ENCODE measurements at regions not wholly inside any gene's neighbourhood (a gene's known extent, or its start where the extent isn't known, plus 50 kb on each side); places are given as distances from the start of the nearest gene placed in this dataset.

DNA sequence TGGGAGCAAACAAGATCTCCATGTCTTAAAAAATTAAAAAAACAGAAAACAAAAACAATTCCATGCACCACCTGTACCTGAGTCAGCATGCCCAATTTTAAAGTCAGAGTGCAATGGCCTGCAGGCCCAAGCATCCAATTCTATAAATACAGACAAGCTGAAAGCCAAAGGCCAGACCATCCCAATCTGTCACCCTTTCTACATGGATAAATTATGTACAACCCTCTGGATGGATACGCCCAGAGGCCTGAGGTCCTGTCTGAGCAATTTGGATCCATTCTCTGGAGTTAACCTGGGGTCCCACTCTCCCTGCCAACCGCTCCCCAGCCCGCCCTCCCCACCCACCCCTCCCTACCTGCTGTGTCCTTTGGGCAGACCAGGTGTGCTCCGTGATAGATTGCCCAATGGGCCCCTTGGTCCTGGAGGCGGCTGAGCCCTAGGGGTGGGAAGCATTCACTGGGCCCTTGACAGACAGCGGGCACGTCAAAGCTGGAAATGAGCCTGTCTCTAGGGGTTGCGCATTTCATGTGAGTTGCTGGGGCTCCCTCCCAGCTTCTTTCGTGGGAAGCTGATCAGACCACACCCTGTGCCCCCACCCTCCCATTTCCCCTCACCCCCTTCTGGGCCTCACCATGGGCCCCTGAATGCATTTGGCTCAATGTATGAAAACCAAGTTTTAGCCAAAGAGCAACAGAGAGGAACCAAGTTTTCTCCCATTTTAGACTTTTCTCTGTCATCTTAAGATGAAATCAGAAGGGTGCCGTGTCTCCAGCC lies 171.3 kb downstream of the BCL11B start:
- Histone ChIP-seq H3K9me3 (ENCODE audit: low read depth, low read length) (no peaks in the 10 kb centered on the region), H3K27me3 (ENCODE audit: insufficient read depth, low read length) (no peaks in the 10 kb centered on the region), H3K4me3 (ENCODE audit: low read length) (no peak overlapping the region), H3K4me1 (ENCODE audit: insufficient read depth, low read length) (no peaks in the 10 kb centered on the region)

DNA sequence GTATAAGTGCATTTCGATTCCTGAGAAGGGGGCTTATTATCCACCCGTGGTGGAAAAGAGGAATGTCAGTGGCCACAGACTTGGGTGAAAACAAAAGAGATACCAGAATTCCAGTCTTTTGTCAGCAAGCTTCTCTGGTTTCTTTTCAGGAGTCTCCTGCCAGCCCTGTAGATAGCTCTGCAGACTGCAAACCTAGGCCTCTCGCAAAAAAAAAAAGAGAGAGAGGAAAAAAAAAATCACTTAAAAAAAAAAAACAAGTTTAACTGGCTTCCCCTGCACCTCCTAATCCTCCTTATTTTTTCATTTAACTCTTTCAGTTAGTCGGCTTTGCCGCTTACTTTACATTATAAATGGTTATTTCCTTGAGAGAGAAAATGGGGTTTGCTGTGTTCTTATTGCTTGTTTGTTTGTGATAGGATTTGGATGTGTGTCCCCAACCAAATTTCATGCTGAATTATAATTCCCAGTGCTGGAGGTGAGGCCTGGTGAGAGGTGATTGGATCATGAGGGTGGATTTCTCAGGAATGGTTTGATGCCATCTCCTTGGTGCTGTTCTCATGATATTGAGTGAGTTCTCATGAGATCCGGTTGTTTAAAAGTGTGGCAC lies 170.0 kb downstream of the BCL11B start:
- Histone ChIP-seq H3K4me1 (ENCODE audit: insufficient read depth, low read length) (no peaks in the 10 kb centered on the region), H3K4me3 (ENCODE audit: low read length) (no peak overlapping the region), H3K27me3 (ENCODE audit: insufficient read depth, low read length) (no peaks in the 10 kb centered on the region), H3K9me3 (ENCODE audit: low read depth, low read length) (no peaks in the 10 kb centered on the region)

DNA sequence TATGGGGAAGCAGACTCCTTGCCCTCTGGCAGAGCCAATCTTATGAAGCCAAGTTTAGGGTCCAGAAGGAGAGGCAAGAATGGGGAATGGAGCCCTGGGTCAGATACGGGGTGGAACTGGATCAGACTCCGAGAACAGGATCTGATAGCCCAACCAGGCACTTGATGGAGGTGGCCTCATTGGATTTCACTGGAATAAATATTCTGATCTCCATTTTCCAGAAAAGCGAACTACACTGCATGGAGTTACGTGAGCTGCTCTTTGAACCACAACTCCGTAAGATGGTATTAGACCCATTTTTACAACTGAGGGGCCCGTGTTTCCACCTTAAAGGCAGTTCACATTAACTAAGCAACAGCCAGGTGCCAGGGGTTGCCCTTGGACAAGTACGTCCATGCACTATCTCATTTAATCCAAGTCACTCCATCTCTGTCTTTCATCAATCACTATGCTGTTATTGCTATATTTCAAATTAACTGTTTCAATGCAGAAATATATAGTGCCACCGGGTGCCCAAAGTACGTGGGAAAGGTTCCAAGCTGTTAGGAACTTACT lies 155.2 kb downstream of the BCL11B start:
- Histone ChIP-seq H3K4me1 (ENCODE audit: insufficient read depth, low read length) (no peaks in the 10 kb centered on the region), H3K27me3 (ENCODE audit: insufficient read depth, low read length) (peaks cover 9% of the 10 kb centered on the region)

DNA sequence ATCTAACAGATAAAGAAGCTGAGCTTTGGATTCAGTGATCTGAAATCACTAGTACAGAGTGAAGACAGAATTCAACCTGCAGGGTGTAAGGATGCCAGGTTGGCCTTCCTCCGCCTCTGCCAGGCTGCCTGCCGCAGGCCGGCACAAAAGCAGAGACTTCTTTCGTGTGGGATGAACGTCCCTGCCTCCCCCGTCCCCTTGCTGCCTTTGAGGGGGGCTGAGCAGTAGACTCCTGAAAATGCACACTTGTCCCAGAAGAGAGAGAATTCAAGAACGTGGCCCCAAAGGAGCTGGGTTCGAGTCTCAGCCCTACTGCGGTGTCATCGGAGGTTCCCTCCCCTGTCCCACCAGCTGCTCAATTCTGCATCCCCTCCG lies 154.3 kb downstream of the BCL11B start:
- Histone ChIP-seq H3K4me1 (ENCODE audit: insufficient read depth, low read length) (no peaks in the 10 kb centered on the region), H3K4me3 (ENCODE audit: low read length) (no peak overlapping the region), H3K27me3 (ENCODE audit: insufficient read depth, low read length) (peaks cover 9% of the 10 kb centered on the region), H3K9me3 (ENCODE audit: low read depth, low read length) (peaks cover 7% of the 10 kb centered on the region)

More for the DNA sequence above, 155.2 kb downstream of the BCL11B start:
- peaks cover 10% of the 10 kb centered on the region for H3K9me3 ChIP-seq (ENCODE audit: low read depth, low read length)
- no peak overlapping the region for H3K4me3 ChIP-seq (ENCODE audit: low read length)

DNA sequence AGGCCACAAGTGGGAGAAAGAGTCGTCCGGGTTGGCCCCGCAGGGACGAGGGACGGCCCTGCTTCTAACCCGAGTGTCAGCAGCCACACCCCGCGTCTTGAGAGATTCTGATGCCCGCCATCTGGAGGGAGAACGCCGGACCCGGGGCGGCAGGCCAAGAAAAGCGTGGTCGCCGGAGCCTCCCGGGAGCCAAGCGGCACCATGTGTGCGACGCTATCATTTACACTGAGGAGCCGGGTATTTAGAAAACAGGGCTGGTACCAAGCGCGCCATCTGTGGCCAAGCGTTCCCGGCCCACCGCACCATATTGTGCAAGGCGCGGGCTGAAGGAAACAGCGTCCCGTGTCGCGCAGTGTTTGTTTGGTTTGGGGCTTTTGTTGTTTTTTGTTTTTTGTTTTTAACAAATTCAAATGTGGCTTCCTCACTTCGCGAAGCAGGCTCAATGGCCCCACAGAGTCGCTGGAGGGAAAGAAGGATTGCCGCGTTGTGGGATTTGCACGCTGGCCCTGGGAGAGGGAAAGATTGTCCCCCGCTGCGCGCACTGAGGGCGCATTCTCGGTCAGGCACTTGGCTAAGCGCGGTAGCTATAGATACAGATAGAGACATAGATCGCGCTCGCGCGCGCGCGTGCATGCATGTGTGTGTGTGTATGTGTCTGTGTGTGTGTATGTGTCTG lies 153.8 kb downstream of the BCL11B start:
- Histone ChIP-seq H3K4me1 (ENCODE audit: insufficient read depth, low read length) (no peaks in the 10 kb centered on the region), H3K4me3 (ENCODE audit: low read length) (no peak overlapping the region), H3K9me3 (ENCODE audit: low read depth, low read length) (peaks cover 2% of the 10 kb centered on the region), H3K27me3 (ENCODE audit: insufficient read depth, low read length) (peaks cover 9% of the 10 kb centered on the region)

DNA sequence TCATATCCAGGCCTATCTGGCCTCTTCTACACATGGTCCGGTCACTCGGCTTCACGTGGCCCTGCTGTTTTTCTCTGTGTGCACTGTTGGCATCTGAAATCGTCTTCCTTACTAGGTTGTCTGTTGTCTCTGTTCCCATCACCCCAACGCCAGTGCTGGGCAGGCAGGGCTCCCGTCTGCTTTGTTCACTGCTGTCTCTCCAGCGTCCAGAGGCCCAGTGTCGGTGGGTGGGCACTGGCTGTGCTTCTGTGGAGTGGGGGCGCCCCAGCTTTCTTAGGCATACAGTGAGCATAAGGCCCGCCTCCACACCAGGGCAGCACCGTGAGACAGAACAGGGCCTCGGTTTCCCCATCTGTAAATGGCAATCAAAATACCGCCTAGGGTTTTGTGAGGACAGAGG lies 153.1 kb downstream of the BCL11B start:
- Histone ChIP-seq H3K27me3 (ENCODE audit: insufficient read depth, low read length) (peaks cover 9% of the 10 kb centered on the region), H3K4me3 (ENCODE audit: low read length) (no peak overlapping the region), H3K9me3 (ENCODE audit: low read depth, low read length) (no peaks in the 10 kb centered on the region), H3K4me1 (ENCODE audit: insufficient read depth, low read length) (no peaks in the 10 kb centered on the region)
